ENCODE measurements at regions not wholly inside any gene's neighbourhood (a gene's known extent, or its start where the extent isn't known, plus 50 kb on each side); places are given as distances from the start of the nearest gene placed in this dataset.

DNA sequence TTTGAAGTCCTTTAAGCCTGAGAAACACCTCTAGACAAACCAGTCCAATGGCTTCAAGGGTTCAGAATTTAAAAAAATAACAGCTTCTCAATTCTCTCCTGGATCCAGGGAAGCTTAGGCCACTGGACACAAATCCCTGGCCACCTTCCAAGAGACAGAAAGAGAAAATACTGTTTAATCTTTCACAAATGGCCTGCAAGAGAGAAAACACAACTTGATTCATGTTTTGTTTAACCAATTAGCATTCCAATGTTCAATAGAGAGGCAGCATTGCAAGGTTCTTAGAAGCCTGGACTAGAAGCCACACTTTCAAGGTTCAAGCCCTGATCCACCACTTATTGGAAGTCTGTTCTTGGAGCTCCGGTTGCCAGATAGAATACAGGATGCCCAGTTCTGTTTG is 109.0 kb upstream of the PARD3B start:
- no peak overlapping the region for H3K27ac Mint-ChIP-seq
- ATAC-seq (replicated peaks) (no peak), DNase-seq (no peak)
- H3K27me3 Mint-ChIP-seq = no peaks in the 10 kb centered on the region
- no peaks in the 10 kb centered on the region for H3K36me3 Mint-ChIP-seq
- no peaks in the 10 kb centered on the region for H3K4me1 Mint-ChIP-seq
- H3K4me3 Mint-ChIP-seq = no peak overlapping the region
- H3K9me3 Mint-ChIP-seq = peaks cover 5 to 6% of the 10 kb centered on the region in 2 donors

DNA sequence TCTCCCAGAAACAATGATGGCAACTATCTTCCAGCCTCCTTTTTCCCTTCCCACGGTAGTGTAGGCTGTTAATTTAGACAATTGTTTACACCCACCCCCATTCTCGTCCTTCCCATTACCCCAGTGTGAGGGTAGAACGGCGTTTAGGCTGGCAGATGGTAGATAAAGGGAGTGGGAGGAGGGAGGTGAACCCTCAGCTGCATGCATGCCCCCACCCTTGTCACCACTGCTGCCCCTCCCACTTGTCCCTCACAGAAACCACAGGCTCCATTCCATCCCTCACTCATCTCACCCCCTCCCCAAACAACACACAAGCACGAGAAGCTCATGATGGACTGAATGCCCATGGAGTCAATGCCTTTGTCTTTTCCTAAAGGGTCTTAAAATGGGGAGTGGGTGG is 107.9 kb upstream of the PARD3B start:
- Mint-ChIP-seq H3K4me1 (no peaks in the 10 kb centered on the region), H3K27ac (no peak overlapping the region), H3K36me3 (no peaks in the 10 kb centered on the region), H3K27me3 (no peaks in the 10 kb centered on the region), H3K4me3 (no peak overlapping the region), H3K9me3 (peaks cover 4 to 5% of the 10 kb centered on the region in 2 donors)
- DNase-seq (no peak), ATAC-seq (replicated peaks) (no peak)

DNA sequence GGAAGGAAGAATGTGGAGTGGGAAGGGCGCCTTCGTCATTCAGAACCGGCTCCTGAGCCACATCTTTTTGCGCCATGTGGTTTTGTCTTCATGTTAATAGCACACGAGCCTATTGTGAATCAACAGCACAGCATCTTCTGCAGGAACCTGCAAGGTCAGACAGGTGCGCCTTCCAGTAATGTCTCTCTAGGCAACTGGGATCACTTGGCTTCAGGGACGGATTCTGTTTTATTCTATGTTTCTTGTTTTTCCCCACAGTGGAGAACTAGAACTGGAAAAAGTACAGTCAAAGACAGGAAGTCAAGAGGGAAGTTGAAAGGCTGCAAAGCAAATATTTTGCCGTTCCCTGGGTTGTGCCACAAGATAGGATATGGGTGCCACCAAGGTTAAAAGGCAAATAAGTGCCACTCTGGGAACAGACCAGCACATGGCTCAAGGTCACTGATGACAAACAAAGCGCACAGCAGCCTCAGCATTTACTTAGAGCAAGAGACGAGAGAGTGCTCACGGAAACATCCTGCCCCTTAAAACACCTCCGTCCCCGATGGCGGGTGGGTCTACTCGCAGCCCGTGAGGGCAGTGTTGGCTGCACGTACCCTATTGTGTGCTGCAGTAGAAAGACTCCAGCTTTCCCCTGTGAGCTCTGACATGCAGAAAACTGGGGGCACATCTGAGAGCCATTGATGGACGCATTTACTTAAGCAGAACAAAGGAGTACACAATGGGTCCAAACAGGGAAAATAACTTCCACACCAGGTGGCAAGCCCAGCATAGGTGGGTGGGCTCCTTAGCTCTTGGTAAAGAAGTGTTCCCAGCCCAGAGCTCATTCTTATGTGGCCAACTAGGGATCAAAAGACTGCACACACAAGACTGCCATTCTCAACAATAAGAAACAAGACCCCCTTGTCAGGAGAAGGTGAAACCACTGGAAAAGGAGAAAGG is 107.2 kb upstream of the PARD3B start:
- Mint-ChIP-seq H3K9me3 (peaks cover 2 to 7% of the 10 kb centered on the region in 2 donors), H3K27ac (no peak overlapping the region), H3K4me3 (no peak overlapping the region), H3K4me1 (no peaks in the 10 kb centered on the region), H3K36me3 (no peaks in the 10 kb centered on the region), H3K27me3 (no peaks in the 10 kb centered on the region)
- no peak for ATAC-seq (replicated peaks)
- no peak for DNase-seq

DNA sequence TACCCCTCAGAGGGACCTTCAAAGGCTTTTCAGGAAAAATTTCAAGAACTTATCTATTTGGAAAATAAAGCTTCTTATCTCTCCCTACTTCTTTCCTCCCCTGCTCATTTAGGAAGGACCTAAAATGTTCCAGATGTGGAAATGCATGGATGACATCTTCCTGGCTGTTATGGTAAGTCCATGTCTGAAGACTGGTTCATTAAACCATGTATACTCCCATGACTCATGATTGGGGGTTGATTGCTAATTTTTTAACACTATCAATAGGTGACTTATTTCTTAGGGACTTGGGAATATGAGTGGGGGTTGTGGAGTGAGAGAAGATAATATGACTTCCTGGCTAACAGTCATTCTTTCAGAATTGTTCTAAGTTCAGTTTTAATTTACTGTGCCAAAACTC is 104.0 kb upstream of the PARD3B start:
- DNase-seq = no peak
- no peak overlapping the region for H3K27ac Mint-ChIP-seq
- no peak for ATAC-seq (replicated peaks)

DNA sequence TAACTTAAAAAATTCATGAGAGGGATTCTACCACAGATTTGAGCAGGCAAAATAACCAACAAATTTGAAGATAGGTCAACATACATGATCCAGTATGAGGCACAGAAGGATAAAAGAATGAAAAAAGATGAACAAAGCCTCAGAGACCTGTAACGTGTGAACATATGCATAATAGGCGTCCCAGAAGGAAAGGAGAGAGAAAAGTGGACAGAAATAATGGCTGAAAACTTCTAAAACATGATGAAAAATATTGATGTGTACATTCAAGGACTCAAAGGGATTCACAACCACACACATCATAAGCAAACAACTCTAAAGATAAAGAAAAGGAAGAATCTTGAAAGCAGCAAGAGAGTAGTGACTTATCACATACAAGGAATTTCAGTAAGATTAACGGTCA is 100.1 kb upstream of the PARD3B start:
- Mint-ChIP-seq H3K4me1 (no peaks in the 10 kb centered on the region), H3K9me3 (peaks cover 9 to 18% of the 10 kb centered on the region in 2 donors), H3K4me3 (no peak overlapping the region), H3K36me3 (no peaks in the 10 kb centered on the region), H3K27ac (no peak overlapping the region), H3K27me3 (no peaks in the 10 kb centered on the region)
- no peak for ATAC-seq (replicated peaks)
- no peak for DNase-seq

More for the DNA sequence above, 104.0 kb upstream of the PARD3B start:
- H3K36me3 Mint-ChIP-seq = no peaks in the 10 kb centered on the region
- H3K4me1 Mint-ChIP-seq = no peaks in the 10 kb centered on the region
- H3K27me3 Mint-ChIP-seq = no peaks in the 10 kb centered on the region
- no peak overlapping the region for H3K4me3 Mint-ChIP-seq
- peaks cover 8 to 14% of the 10 kb centered on the region in 2 donors for H3K9me3 Mint-ChIP-seq

DNA sequence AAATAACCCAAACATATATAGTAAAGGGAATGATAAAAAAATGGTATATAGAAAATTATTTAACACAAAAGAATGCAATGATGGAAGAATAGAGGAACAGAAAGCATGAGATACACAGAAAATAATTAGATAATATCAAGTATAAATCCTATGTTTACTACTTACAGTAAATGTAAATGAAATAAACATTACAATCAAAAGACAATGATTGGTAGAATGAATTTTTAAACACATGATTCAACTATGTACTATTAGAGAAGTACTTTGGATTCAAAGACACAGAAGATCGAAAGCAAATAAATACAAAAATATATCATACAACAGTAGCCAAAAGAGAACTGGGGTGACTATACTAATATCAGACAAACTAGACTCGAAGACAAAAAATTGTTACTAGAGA is 97.6 kb upstream of the PARD3B start:
- H3K36me3 Mint-ChIP-seq = no peaks in the 10 kb centered on the region
- ATAC-seq (replicated peaks) = no peak
- H3K27ac Mint-ChIP-seq = no peak overlapping the region
- no peaks in the 10 kb centered on the region for H3K27me3 Mint-ChIP-seq
- H3K4me3 Mint-ChIP-seq = no peak overlapping the region
- H3K9me3 Mint-ChIP-seq = peaks cover 9 to 18% of the 10 kb centered on the region in 2 donors
- DNase-seq = no peak
- no peaks in the 10 kb centered on the region for H3K4me1 Mint-ChIP-seq

DNA sequence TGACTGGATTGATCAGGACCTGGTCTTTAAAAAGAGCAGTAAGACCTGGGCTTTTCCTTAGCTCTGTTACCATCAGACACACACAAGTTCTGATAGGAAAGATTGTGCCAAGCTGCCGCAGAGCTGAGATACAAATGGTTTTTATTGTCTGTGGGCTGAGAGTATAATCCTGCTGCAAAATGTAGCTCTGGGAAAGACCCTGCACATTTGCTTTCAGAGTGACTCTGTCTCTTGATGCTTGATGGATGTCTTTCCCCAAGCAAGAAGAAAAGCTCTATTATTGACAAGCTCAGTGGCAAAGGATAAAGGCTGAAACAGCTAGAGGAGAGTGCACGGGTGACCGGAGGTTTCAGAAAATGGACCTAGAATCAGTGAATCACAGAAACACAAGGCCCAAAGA is 95.3 kb upstream of the PARD3B start:
- Mint-ChIP-seq H3K36me3 (no peaks in the 10 kb centered on the region), H3K4me1 (no peaks in the 10 kb centered on the region), H3K27me3 (no peaks in the 10 kb centered on the region), H3K27ac (no peak overlapping the region), H3K9me3 (peaks cover 6 to 13% of the 10 kb centered on the region in 2 donors), H3K4me3 (no peak overlapping the region)
- DNase-seq (no peak), ATAC-seq (replicated peaks) (no peak)

DNA sequence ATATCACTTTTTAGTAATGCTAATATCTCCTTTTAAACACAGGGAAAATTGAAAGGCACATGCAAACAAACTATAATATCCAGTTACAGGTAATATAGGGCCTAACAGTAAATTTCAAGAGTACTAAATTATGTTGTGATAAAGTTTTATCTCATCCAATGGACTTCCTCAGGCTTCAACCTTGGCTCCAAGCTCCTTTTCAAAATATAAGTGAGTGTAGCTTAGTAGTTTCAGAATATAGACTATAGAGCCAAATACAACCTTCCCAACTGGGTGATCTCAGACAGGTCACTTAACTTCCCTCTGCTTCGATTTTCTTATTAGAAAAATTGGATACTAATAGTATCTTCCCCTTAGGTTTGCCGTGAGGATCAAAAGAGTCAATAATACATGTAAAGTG is 93.5 kb upstream of the PARD3B start:
- no peak for DNase-seq
- no peaks in the 10 kb centered on the region for H3K4me1 Mint-ChIP-seq
- ATAC-seq (replicated peaks) = no peak
- no peaks in the 10 kb centered on the region for H3K27me3 Mint-ChIP-seq
- no peaks in the 10 kb centered on the region for H3K36me3 Mint-ChIP-seq
- no peak overlapping the region for H3K4me3 Mint-ChIP-seq
- H3K27ac Mint-ChIP-seq = no peak overlapping the region
- H3K9me3 Mint-ChIP-seq = peaks cover 0 to 2% of the 10 kb centered on the region in 2 donors

DNA sequence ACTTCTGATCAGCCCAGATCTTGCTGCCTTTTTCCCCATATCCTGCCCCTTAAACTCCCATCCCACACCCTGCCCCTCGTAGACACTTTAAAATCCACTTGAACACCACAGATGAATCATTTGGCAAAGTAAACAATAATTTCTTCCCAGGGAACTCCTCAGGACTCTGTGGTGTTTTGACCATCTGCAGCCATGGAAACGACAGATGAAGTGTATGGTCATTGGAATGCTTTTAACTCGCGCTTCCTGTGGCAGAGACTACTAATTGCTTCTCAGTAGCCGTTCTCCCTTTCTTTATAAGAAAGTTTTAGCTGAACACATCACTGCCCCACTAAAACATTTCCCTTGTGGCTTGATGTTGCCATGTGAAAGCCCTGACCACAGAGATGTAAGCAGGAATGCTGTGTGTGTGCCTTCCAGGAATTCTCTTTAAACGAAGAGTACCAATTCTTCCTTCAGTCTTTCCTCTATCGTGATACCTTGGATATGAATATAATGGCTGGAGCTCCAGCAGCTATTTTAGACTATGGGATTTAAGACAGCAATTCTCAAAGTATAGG is 92.7 kb upstream of the PARD3B start:
- H3K9me3 Mint-ChIP-seq = peaks cover 0 to 2% of the 10 kb centered on the region in 2 donors
- H3K4me1 Mint-ChIP-seq = no peaks in the 10 kb centered on the region
- no peak overlapping the region for H3K4me3 Mint-ChIP-seq
- ATAC-seq (replicated peaks) (no peak), DNase-seq (no peak)
- H3K36me3 Mint-ChIP-seq = no peaks in the 10 kb centered on the region
- H3K27me3 Mint-ChIP-seq = no peaks in the 10 kb centered on the region
- no peak overlapping the region for H3K27ac Mint-ChIP-seq

DNA sequence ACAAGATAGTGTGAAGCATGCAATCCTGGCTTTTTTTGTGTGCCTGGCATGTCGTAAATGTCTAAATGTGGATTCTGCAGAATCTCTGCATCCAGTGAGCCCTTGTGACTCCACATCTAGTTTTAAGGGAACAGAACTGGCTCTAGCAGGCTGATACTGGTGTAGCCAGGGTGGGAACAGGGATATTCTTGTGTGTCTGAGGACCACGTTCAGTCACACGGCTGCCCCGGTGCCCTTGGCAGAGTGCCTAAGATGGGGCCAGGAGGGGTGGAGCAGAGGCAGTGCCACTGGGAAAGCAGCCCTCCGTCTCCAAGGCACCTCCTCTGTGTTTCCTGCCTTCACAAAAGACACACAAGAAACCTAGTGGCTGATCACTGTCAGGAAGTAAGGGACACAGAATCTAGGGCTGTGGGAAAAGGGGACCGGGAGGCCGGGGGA is 91.5 kb upstream of the PARD3B start:
- ATAC-seq (replicated peaks) (no peak), DNase-seq (no peak)
- no peak overlapping the region for H3K27ac Mint-ChIP-seq
- peaks cover 0 to 2% of the 10 kb centered on the region in 2 donors for H3K9me3 Mint-ChIP-seq
- no peaks in the 10 kb centered on the region for H3K4me1 Mint-ChIP-seq
- H3K27me3 Mint-ChIP-seq = no peaks in the 10 kb centered on the region
- no peaks in the 10 kb centered on the region for H3K36me3 Mint-ChIP-seq
- no peak overlapping the region for H3K4me3 Mint-ChIP-seq

DNA sequence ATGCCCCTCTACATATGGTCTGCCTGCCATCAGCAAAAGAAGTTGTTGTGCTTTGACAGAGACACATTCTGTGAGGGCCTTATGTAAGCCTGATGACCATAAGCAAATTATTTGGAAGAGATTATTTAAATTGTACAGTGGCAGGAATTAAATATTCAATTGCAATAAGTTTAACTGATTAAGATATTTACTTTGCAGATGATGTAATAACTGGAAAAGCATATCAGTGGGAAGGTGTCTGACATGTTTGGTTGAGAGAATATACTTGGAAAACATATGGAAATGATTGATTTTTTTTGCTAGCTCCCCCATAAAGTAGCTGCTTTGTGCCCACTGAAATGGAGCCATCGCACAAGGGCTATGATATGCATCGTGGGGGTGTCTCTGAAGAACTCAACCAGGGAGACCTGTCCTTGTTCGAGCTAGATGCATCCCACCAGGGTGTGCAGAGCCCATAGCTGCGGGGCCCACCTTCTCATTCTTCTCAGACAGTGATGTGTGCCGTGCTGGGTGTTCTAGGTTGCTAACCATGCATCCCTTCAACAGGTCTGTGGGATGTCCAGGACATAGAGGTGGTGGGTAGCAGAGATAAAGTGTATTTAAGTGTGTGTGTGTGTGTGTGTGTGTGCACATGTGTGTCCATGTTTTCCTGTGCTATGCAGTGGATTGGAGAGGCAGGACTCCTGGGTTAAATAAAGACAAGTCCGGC is 90.4 kb upstream of the PARD3B start:
- Mint-ChIP-seq H3K36me3 (no peaks in the 10 kb centered on the region), H3K4me3 (no peak overlapping the region), H3K4me1 (no peaks in the 10 kb centered on the region), H3K27me3 (no peaks in the 10 kb centered on the region), H3K9me3 (peaks cover 0 to 2% of the 10 kb centered on the region in 2 donors), H3K27ac (no peak overlapping the region)
- ATAC-seq (replicated peaks) (no peak), DNase-seq (no peak)

DNA sequence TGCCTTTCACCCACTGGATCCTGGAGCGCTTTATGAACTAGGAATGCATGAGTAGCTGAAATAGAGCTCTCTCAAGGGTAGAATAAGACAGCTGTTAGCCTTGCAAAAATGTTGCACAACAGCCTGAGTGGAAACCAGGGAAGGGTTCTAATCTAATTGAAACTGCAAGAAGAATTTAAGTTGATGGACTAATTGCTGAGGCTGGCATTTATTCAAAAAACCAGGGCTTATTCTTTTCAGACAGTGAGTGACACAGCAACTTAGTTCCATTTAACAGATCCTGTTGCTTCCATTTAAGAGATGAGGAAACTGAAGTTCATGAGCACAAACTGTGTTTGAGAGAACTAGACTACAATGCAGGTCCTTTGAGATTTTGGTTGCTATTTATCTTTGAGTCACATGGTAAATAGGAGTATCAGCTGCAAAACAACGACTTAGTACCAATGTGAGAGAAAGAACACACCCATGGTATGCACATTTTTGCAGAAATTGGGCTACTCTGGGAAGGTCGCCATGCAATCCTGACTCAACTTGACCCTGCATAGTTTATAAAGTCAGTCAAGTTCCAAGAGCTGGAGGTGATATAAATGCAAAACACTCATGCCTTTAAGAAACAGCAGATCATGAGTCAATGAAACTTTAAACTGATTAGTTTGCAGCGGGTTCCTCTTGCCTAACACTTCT is 76.4 kb upstream of the PARD3B start:
- H3K27me3 Mint-ChIP-seq = no peaks in the 10 kb centered on the region
- H3K4me3 Mint-ChIP-seq = no peak overlapping the region
- H3K27ac Mint-ChIP-seq = no peak overlapping the region
- no peaks in the 10 kb centered on the region for H3K36me3 Mint-ChIP-seq
- DNase-seq = no peak
- ATAC-seq (replicated peaks) = no peak
- peaks cover 0 to 3% of the 10 kb centered on the region in 2 donors for H3K9me3 Mint-ChIP-seq
- no peaks in the 10 kb centered on the region for H3K4me1 Mint-ChIP-seq

DNA sequence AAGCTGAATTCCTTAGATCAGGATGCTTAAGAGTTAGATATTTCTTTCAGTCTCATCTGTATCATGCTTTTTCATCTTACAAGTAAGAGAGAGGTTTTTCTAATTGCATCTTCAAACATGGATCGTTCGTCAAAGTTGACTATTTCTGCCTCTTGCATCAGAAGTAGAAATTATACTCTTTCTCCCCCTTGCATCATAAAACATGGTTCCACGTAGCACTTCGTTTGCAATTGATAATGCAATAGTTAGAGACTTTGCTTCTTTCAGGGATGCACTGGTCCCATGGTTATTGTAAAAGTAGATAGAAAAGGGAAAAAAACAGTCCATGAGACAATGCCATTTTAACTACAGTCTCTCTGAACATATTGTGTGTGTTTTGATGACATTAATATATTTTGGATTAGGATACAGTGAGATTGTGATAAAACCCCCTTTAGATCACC is 75.1 kb upstream of the PARD3B start:
- Mint-ChIP-seq H3K36me3 (no peaks in the 10 kb centered on the region), H3K9me3 (peaks cover 0 to 2% of the 10 kb centered on the region in 2 donors), H3K27ac (no peak overlapping the region), H3K27me3 (no peaks in the 10 kb centered on the region), H3K4me3 (no peak overlapping the region), H3K4me1 (no peaks in the 10 kb centered on the region)
- ATAC-seq (replicated peaks) = no peak
- no peak for DNase-seq

DNA sequence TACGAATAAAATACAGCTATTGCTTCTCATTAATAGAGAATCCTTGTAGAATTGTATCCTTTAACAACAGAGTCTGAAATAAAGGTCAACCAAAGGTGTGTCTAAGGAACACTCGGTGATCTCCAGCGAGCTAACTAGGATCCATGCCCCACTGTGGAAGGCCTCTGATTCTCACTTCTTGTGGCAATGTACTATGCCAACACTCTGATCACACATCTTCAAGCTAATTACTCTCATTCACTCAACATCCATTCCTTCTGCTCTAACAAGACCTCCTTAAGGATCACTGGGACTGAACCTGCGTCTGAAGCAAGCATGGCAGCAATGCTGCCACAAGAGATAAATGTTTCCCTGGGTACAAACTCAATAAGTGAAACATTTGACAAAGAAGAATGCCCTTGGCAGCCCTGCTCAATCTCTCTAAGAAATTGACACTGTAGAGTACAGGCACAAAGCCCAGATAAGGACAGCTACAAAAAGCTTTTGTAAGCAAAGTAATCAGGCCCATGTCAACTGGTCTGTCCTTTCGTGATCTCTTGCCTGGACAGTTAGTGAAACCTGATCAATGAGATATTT is 74.6 kb upstream of the PARD3B start:
- no peak overlapping the region for H3K4me3 Mint-ChIP-seq
- H3K27ac Mint-ChIP-seq = no peak overlapping the region
- no peaks in the 10 kb centered on the region for H3K4me1 Mint-ChIP-seq
- ATAC-seq (replicated peaks) (no peak), DNase-seq (no peak)
- no peaks in the 10 kb centered on the region for H3K36me3 Mint-ChIP-seq
- H3K9me3 Mint-ChIP-seq = peaks cover 0 to 2% of the 10 kb centered on the region in 2 donors
- no peaks in the 10 kb centered on the region for H3K27me3 Mint-ChIP-seq

Data from stimulated activated naive B cell treated with anti-CD40 and anti-IgM and Interleukin-4, amounts not matched to agents 10 μg/mL and 1 μg/mL and 100 μg/mL, for 72 hours (primary cell).